CD4-positive, alpha-beta T cell (primary cell): ENCODE measurements at regions not wholly inside any gene's neighbourhood (a gene's known extent, or its start where the extent isn't known, plus 50 kb on each side); places are given as distances from the start of the nearest gene placed in this dataset.
"Not testable (repeated sequence)": the region's sequence is repeated elsewhere in the genome, so short reads cannot be mapped to it uniquely, and the experiment has no call there.

Experiments used
- ATAC-seq: fragments of 200-7000 bp; cut with Tn5 transposase; one replicate; pipeline ENCODE4 v1.10.0; 2022; ENCODE audit warnings: mild to moderate bottlenecking; ENCODE audit not compliant: poor library complexity
- CTCF ChIA-PET: fragments of 350-600 bp; sonication (Branson Sonifier 250); formaldehyde crosslinking; loops from one replicate; lab custom pipeline; 2021; ENCODE audit warnings: antibody characterized with exemption, inconsistent platforms; lab: Charles Lee
- POLR2A ChIA-PET: fragments of 350-600 bp; sonication (Branson Sonifier 250); formaldehyde crosslinking; loops from one replicate; lab custom pipeline; 2021; ENCODE audit warnings: antibody characterized with exemption, inconsistent platforms; lab: Charles Lee
- DNase-seq, 14 experiments: peaks; one replicate each; pipeline ENCODE4 v3.0.0-alpha.2; 2013 to 2020; ENCODE audit warnings: mixed read lengths in 2 of 14
- H3K27ac ChIP-seq, 2 donors: one replicate each; pipeline versions ENCODE4 v1.5.1 to v1.7.0; 2013; ENCODE audit warnings: low read length in 2 of 2, low read depth in 1 of 2, mild to moderate bottlenecking in 1 of 2
- H3K27me3 ChIP-seq, 2 experiments: 1 replicate in 1 of 2; 2 replicates in 1 of 2; pipeline versions ENCODE4 v1.6.1 to v1.7.0; 2013; ENCODE audit warnings: low read length in 2 of 2, control low read depth in 1 of 2, mild to moderate bottlenecking in 1 of 2, moderate library complexity in 1 of 2; ENCODE audit not compliant: insufficient read depth in 2 of 2, control insufficient read depth in 1 of 2
- H3K36me3 ChIP-seq: one replicate; pipeline ENCODE4 v1.6.1; 2013; ENCODE audit warnings: low read length, control low read depth; ENCODE audit not compliant: insufficient read depth
- H3K4me1 ChIP-seq: one replicate; pipeline ENCODE4 v1.6.1; 2013; ENCODE audit warnings: low read length, control low read depth; ENCODE audit not compliant: insufficient read depth
- H3K4me3 ChIP-seq: one replicate; pipeline ENCODE4 v1.5.1; 2013; ENCODE audit warnings: mild to moderate bottlenecking, low read length, moderate library complexity
- H3K9me3 ChIP-seq, 2 experiments: 1 replicate in 1 of 2; 2 replicates in 1 of 2; pipeline versions ENCODE4 v1.6.1 to v1.7.0; 2013; ENCODE audit warnings: low read length in 2 of 2, mild to moderate bottlenecking in 2 of 2, control low read depth in 1 of 2, moderate library complexity in 1 of 2; ENCODE audit not compliant: control insufficient read depth in 1 of 2, insufficient read depth in 1 of 2
- H3K27ac Mint-ChIP-seq: one replicate; pipeline ENCODE4 v1.8.0; 2020; ENCODE audit warnings: mixed read lengths
- H3K27me3 Mint-ChIP-seq: one replicate; pipeline ENCODE4 v1.8.0; 2021; ENCODE audit warnings: mixed read lengths
- H3K36me3 Mint-ChIP-seq: one replicate; pipeline ENCODE4 v1.8.0; 2021; ENCODE audit warnings: low read depth, mixed read lengths
- H3K4me1 Mint-ChIP-seq: one replicate; pipeline ENCODE4 v1.8.0; 2021; ENCODE audit warnings: low read depth, mixed read lengths
- H3K4me3 Mint-ChIP-seq: one replicate; pipeline ENCODE4 v1.8.0; 2020; ENCODE audit warnings: mild to moderate bottlenecking, mixed read lengths
- H3K9me3 Mint-ChIP-seq: one replicate; pipeline ENCODE4 v1.8.0; 2020; ENCODE audit warnings: mixed read lengths
- intact Hi-C, 2 experiments: fragments of 100-400 bp; cut with DNase I in 1 of 2; cut with micrococcal nuclease in 1 of 2; formaldehyde crosslinking; loops; one replicate each; pipeline versions ENCODE4 v1.15.1 to v1.9.0; 2023 to 2025; cut with DNase I, micrococcal nuclease

DNA sequence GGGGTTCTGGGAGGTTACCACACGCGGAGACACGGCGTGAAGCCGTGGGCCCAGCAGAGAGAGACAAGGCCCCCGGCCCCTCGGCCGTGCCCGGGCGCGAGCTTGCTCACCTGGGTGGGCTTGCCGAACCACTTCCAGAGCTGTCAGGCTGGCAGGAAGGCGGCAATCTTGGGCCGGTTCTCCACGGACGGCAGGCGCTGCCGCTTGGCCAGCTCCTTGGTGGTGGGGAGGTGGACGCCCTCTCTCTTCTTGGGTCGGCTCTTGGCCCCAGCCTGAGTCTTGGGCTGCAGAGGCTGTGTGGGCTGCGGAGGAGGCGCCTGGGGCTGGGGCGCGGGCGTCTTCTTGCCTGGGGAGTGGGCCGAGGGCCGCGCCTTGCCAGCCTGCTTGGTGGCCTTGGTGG is 426.5 kb upstream of the ZNF722 start:
- ATAC-seq, DNase-seq, H3K4me1 ChIP-seq, intact Hi-C loops, H3K9me3 Mint-ChIP-seq, H3K27ac Mint-ChIP-seq, H3K4me1 Mint-ChIP-seq, H3K27me3 ChIP-seq, POLR2A ChIA-PET, H3K36me3 Mint-ChIP-seq, H3K36me3 ChIP-seq, H3K4me3 Mint-ChIP-seq, H3K27me3 Mint-ChIP-seq, H3K4me3 ChIP-seq, CTCF ChIA-PET, H3K27ac ChIP-seq: not testable (repeated sequence)
- H3K9me3 ChIP-seq: peaks cover 0 to 54% of the 10 kb centered on the region in 2 experiments

DNA sequence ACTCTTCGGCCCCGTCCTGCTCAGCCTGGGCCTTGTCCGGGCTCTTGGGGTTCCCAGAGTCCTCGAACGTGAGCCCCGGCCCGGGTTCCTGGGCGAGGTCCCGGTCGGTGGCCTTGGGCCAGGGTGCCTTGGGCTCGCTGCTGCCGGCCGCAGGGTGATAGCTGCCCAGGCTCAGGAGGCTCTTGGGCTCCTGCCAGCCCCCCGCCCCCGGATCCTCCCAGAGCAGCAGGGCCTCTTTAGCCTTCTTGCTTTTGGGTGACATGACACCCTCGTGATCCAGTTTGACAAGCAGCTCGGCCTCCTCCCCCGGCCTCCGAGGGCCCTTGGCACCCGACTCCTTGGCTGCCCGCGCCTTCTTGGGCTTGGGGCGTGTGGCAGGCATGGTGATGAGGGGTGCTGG is 425.7 kb upstream of the ZNF722 start:
- ATAC-seq, intact Hi-C loops, H3K4me3 Mint-ChIP-seq, H3K9me3 Mint-ChIP-seq, DNase-seq, H3K27ac ChIP-seq, H3K4me1 Mint-ChIP-seq, H3K27me3 ChIP-seq, H3K36me3 ChIP-seq, H3K4me1 ChIP-seq, POLR2A ChIA-PET, H3K4me3 ChIP-seq, H3K36me3 Mint-ChIP-seq, H3K27me3 Mint-ChIP-seq, H3K27ac Mint-ChIP-seq, CTCF ChIA-PET: not testable (repeated sequence)
- H3K9me3 ChIP-seq: peaks cover 0 to 52% of the 10 kb centered on the region in 2 experiments

- peaks cover under 1 to 52% of the 10 kb centered on the region in 2 experiments for H3K9me3 ChIP-seq
- H3K4me3 ChIP-seq, H3K4me1 Mint-ChIP-seq, intact Hi-C loops, H3K27me3 Mint-ChIP-seq, CTCF ChIA-PET, ATAC-seq, H3K36me3 ChIP-seq, H3K27ac ChIP-seq, POLR2A ChIA-PET, H3K9me3 Mint-ChIP-seq, DNase-seq, H3K27me3 ChIP-seq, H3K4me3 Mint-ChIP-seq, H3K4me1 ChIP-seq, H3K36me3 Mint-ChIP-seq, H3K27ac Mint-ChIP-seq: not testable (repeated sequence)
These were observed 425.2 kb upstream of the ZNF722 start for GRCh38 chr7:63573412-63573811.

GRCh38 chr7:63576421-63576820 is 422.2 kb upstream of the ZNF722 start:
- H3K36me3 ChIP-seq, H3K27me3 ChIP-seq, H3K4me1 Mint-ChIP-seq, H3K4me1 ChIP-seq, ATAC-seq, intact Hi-C loops, CTCF ChIA-PET, DNase-seq, H3K4me3 Mint-ChIP-seq, H3K27me3 Mint-ChIP-seq, H3K9me3 Mint-ChIP-seq, H3K36me3 Mint-ChIP-seq, H3K27ac Mint-ChIP-seq, POLR2A ChIA-PET, H3K4me3 ChIP-seq, H3K27ac ChIP-seq: not testable (repeated sequence)
- peaks cover 7 to 50% of the 10 kb centered on the region in 2 experiments for H3K9me3 ChIP-seq

DNA sequence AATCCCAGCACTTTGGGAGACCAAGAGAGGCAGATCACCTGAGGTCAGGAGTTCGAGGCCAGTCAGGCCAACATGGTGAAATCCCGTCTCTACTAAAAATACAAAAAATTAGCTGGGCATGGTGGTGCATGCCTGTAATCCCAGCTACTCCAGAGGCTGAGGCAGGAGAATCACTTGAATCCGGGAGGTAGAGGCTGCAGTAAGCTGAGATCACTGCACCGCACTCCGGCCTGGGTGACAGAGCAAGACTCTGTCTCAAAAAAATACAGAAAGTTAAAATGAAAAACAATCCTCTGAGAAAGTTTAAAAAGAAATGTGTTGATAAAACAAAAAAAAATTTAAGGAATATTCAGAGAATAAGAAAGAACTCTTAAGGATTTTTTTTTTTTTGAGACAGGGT is 421.6 kb upstream of the ZNF722 start:
- ATAC-seq: not testable (repeated sequence)

DNA sequence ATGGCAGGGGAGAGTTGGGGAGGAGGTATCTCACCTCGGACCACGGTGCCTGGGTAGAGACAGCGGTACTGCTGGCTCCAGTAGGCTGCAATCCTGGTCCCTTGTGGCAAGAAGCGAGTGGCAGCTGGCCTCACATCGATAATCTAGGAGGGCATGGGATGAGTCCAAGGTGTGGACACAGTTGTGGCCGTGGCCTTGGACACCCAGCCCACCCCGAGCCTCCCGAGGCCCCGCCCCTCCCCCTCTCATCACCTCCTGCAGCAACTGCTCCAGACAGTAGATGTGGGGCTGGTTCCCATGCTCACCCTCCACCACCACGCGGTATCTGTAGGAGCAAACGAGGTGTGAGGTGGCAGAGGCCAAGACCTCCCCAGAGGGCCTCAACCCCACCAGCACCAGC is 418.6 kb upstream of the ZNF722 start:
- intact Hi-C loops: not testable (repeated sequence)

More for the DNA sequence above, 421.6 kb upstream of the ZNF722 start:
- H3K4me1 ChIP-seq, H3K27me3 Mint-ChIP-seq, H3K4me1 Mint-ChIP-seq, H3K27ac Mint-ChIP-seq, H3K36me3 Mint-ChIP-seq, H3K4me3 Mint-ChIP-seq, H3K27ac ChIP-seq, H3K9me3 Mint-ChIP-seq, intact Hi-C loops, POLR2A ChIA-PET, DNase-seq, CTCF ChIA-PET, H3K27me3 ChIP-seq, H3K4me3 ChIP-seq, H3K36me3 ChIP-seq: not testable (repeated sequence)
- H3K9me3 ChIP-seq: peaks cover 7 to 48% of the 10 kb centered on the region in 2 experiments

DNA sequence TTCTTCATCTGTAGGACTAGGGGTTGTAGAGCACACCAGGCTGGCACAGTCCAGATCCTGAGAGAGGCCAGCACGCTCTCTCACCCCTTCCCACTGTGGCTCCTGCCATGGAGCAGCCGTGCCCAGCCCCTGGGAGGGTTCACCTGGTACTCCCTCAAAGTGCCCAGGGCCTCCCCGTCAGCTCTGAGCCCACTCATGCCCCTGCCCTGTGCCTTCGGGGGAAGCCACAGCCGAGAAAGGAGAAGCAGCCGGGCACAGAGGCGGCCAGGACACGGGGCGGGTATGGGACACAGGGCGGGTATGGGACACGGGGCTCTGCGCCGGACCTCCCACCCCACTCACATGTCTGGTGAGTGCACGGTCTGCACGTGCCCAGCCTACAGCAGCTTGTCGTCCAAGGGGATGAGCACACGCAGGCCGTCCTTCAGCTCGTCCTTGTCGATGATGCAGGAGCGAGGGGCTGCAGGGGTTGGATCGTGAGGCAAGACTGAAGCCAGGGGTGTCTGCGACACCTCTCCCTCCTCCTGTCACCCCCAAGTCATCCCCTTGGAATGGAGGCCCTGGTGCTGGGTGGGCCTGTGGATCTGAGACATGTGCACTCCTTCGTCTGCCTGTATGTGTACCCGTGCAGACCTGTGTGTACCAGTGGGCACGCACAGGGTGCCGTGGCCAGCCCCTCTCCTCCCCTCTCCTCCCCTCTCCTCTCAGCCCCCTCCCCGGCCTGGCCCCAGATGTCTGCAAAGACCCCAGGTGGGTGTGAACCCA is 417.9 kb upstream of the ZNF722 start:
- H3K4me1 Mint-ChIP-seq, H3K27ac ChIP-seq, intact Hi-C loops, H3K4me3 Mint-ChIP-seq, H3K36me3 ChIP-seq, CTCF ChIA-PET, H3K9me3 Mint-ChIP-seq, POLR2A ChIA-PET, DNase-seq, H3K36me3 Mint-ChIP-seq, H3K27me3 Mint-ChIP-seq, H3K4me3 ChIP-seq, H3K4me1 ChIP-seq, H3K27me3 ChIP-seq, ATAC-seq, H3K27ac Mint-ChIP-seq: not testable (repeated sequence)
- H3K9me3 ChIP-seq: peaks cover 7 to 35% of the 10 kb centered on the region in 2 experiments

More for the DNA sequence above, 418.6 kb upstream of the ZNF722 start:
- H3K9me3 Mint-ChIP-seq, H3K27me3 Mint-ChIP-seq, CTCF ChIA-PET, H3K4me3 Mint-ChIP-seq, DNase-seq, ATAC-seq, H3K4me3 ChIP-seq, H3K4me1 Mint-ChIP-seq, H3K36me3 ChIP-seq, H3K4me1 ChIP-seq, H3K36me3 Mint-ChIP-seq, H3K27ac Mint-ChIP-seq, POLR2A ChIA-PET, H3K27ac ChIP-seq, H3K27me3 ChIP-seq: not testable (repeated sequence)
- H3K9me3 ChIP-seq: peaks cover 7 to 40% of the 10 kb centered on the region in 2 experiments
